Fibroblast of peridontal ligament (primary cell): ENCODE measurements at regions not wholly inside any gene's neighbourhood (a gene's known extent, or its start where the extent isn't known, plus 50 kb on each side); places are given as distances from the start of the nearest gene placed in this dataset.
"Not testable (repeated sequence)": the region's sequence is repeated elsewhere in the genome, so short reads cannot be mapped to it uniquely, and the experiment has no call there.

Source experiments
- DNase-seq: peaks from one replicate; pipeline ENCODE4 v3.0.0-alpha.2; 2010; ENCODE audit errors: extremely low read depth

GRCh38 chr4:30589669-30590068, 130.5 kb upstream of the PCDH7 start:
- not testable (repeated sequence) for DNase-seq

GRCh38 chr4:30600246-30601017, 119.7 kb upstream of the PCDH7 start:
- DNase-seq = no peak

GRCh38 chr4:30601070-30601865, 118.9 kb upstream of the PCDH7 start:
- no peak for DNase-seq

GRCh38 chr4:30605616-30606190, 114.5 kb upstream of the PCDH7 start:
- DNase-seq = no peak

DNA sequence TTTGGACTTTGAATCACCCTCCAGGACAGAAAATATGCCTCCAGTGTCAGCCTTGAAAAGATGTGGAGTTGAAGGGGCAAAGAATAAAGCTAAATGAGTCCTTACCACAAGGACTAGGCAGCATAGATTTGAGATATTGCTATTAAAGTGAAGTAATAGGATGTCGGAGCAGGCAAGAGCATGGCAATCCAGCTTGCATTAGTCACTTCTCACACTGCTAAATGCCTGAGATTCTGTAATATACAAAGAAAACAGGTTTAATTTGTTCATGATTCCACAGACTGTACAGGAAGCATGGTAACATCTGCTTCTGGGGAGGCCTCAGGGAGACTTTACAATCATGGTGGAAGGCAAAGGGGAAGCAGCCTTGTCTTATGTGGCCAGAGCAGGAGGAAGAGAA, 109.8 kb upstream of the PCDH7 start:
- DNase-seq = no peak

DNA sequence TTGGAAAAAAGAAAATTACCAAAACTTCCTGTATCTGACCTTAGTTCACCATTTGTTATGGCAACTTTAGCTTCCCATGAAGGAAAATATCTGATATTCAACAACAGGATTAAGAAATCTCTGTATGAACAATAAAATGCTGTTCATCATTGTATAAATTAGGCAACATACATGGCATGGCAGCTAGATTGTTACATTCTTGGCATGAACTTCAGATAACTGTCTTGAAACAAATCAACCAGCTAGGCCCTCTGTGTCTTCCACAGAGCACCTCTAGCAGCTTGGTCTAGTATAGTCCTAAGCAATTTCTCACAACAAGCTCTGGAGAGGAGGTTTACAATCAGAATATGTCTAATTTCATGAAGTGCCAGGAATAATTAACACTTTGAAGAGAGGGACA, 105.4 kb upstream of the PCDH7 start:
- DNase-seq = no peak

GRCh38 chr4:30616942-30617646, 103.1 kb upstream of the PCDH7 start:
- DNase-seq = no peak

DNA sequence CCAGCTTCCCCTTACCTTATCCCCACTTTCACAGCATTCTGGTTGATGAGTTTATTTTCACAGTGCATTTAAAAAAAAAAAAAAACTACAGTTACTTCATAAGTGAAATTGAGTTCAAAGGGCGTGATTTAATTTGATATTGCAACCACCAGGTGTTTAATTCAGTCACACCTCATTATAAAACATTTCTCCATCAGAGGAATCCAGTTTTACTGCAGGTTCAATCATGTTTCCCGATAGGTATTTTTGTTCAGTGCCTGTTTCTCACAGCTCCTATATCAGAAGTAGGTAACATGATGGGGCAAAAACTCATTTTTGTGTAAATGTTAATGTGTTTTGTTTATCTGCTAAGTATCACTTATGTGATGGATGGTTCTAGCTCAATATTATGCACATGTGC, 102.3 kb upstream of the PCDH7 start:
- no peak for DNase-seq

- DNase-seq = no peak
These were observed 100.5 kb upstream of the PCDH7 start for GRCh38 chr4:30619679-30620078.

GRCh38 chr4:30620711-30621110, 99.5 kb upstream of the PCDH7 start:
- no peak for DNase-seq

DNA sequence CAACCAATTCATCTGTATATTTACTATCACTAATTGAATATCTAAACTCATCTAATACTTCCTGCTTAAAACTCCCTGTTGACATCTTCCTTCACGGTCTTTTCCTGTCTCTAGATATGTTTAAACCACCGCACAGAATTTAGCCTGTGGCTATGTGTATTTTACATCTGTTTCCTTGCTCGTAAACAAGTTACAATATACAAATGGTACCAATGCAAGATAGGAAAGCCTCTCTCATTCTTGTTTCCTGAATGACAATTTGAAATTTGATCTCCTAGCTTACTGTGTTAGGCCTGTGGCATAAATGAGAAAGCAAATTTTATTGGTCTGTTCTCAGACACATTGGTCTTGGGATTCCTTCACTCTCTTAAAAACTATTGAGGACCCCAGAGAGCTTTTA, 89.7 kb upstream of the PCDH7 start:
- no peak for DNase-seq

GRCh38 chr4:30632751-30633150, 87.4 kb upstream of the PCDH7 start:
- no peak for DNase-seq

DNA sequence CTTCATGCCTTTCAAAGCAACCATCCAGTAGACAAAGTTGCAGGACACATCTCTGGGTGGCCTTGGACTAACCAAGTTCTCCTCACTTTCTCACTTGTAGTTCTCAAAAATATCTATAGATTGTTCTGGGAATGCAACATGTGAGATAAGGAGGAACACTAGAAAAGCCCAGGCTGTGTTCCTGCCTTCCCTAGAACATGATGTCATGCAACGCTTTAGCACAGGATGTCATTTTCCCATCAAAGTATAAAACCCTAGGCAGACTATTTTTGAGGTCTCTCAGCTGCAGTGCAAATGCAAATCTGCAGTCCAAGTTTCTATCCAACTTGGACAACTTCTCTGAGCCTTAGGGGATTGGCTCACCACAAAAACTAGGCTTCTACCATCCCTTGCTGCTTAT, 78.8 kb upstream of the PCDH7 start:
- no peak for DNase-seq

DNA sequence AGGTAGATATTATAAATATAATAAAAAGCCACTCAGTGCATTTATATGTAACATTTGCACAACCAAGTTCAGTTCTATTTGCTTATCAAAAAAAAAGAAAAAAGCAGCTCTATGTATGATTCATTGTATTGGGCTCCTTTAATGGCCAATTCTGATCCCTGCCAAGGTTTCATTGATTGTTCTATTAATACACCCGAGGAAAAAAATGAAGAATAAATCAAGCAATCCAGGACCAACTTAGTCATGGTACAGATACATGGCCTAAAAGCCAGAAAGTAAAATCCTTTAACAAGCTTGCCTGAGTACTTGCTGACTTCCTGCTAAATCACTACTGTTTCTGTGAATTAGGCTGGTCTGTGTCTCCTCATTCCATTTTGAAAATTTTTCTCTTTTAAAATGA, 77.6 kb upstream of the PCDH7 start:
- DNase-seq = no peak

- no peak for DNase-seq
These were observed 66.9 kb upstream of the PCDH7 start for GRCh38 chr4:30653291-30653690.

GRCh38 chr4:30656828-30657227, 63.3 kb upstream of the PCDH7 start:
- no peak for DNase-seq

DNA sequence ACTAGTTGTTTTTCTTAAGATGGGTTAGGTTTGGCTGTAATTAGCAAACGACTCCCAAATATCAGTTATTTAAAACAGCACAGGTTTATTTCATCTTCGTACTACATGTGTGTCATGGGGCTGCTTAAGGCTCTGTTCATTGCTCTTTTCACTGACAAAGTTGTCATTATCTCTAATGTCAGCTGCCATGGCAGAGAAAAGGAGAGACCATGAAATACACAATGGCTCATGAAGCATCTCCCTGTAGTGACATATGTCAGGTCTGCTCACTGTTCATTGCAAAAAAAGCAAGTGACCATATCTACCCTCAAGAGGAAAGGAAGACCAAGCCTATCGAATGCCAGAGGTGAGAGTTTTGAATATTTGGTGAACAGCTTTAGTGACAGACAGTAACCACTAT, 52.2 kb upstream of the PCDH7 start:
- no peak for DNase-seq

GRCh38 chr4:30670206-30670605, 50.0 kb upstream of the PCDH7 start:
- no peak for DNase-seq
